Activated CD8-positive, alpha-beta memory T cell treated with anti-CD3 and anti-CD28 coated beads, Interleukin-2, amount 10 ng/mL, durations not matched to agents 7 days and 5 days (primary cell): ENCODE measurements at regions not wholly inside any gene's neighbourhood (a gene's known extent, or its start where the extent isn't known, plus 50 kb on each side); places are given as distances from the start of the nearest gene placed in this dataset.

ENCODE experiments used
- ATAC-seq: fragments of 150-1000 bp; cut with Tn5 transposase; one replicate; pipeline ENCODE4 v1.10.0; 2021; ENCODE audit warnings: moderate library complexity
- CTCF ChIA-PET: fragments of 350-600 bp; sonication (Branson Sonifier 250); formaldehyde crosslinking; loops from one replicate; lab custom pipeline; 2021; ENCODE audit warnings: antibody characterized with exemption; lab: Charles Lee
- DNase-seq: peaks from one replicate; pipeline ENCODE4 v3.0.0-alpha.2; 2020
- H3K27ac Mint-ChIP-seq: one replicate; pipeline ENCODE4 v1.8.0; 2021; ENCODE audit warnings: mild to moderate bottlenecking, mixed read lengths
- H3K27me3 Mint-ChIP-seq: one replicate; pipeline ENCODE4 v1.8.0; 2021; ENCODE audit warnings: mixed read lengths
- H3K36me3 Mint-ChIP-seq: one replicate; pipeline ENCODE4 v1.8.0; 2021; ENCODE audit warnings: mild to moderate bottlenecking, mixed read lengths
- H3K4me1 Mint-ChIP-seq: one replicate; pipeline ENCODE4 v1.8.0; 2021; ENCODE audit warnings: mixed read lengths
- H3K4me3 Mint-ChIP-seq: one replicate; pipeline ENCODE4 v1.8.0; 2021; ENCODE audit warnings: mild to moderate bottlenecking, moderate library complexity, mixed read lengths
- H3K9me3 Mint-ChIP-seq: one replicate; pipeline ENCODE4 v1.8.0; 2022; ENCODE audit warnings: low read depth, mixed read lengths

DNA sequence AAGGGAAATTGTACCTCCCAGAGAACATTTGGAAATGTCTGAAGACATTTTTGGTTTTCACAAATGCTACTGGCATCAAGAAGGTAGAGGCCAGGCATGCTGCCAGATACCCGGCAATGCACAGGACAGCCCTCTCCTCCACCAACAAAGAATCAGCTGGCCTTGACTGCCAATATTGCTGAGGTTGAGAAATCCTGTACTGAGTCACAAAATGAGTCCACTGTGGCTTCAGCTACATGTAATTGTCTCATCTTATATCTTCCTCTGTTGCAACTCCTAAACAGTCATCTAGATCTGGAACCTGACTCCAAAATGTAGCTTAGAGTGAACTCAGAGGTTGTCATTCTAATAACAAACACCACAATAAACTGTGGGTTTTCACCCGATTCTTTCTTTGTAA lies 327.5 kb upstream of the POGK start:
- ATAC-seq (no peak), DNase-seq (no peak)
- H3K9me3 Mint-ChIP-seq = peaks cover 2% of the 10 kb centered on the region
- CTCF ChIA-PET = no interaction called here
- no peak overlapping the region for H3K27ac Mint-ChIP-seq
- no peaks in the 10 kb centered on the region for H3K4me1 Mint-ChIP-seq
- no peak overlapping the region for H3K4me3 Mint-ChIP-seq
- H3K36me3 Mint-ChIP-seq = no peaks in the 10 kb centered on the region
- H3K27me3 Mint-ChIP-seq = no peaks in the 10 kb centered on the region

DNA sequence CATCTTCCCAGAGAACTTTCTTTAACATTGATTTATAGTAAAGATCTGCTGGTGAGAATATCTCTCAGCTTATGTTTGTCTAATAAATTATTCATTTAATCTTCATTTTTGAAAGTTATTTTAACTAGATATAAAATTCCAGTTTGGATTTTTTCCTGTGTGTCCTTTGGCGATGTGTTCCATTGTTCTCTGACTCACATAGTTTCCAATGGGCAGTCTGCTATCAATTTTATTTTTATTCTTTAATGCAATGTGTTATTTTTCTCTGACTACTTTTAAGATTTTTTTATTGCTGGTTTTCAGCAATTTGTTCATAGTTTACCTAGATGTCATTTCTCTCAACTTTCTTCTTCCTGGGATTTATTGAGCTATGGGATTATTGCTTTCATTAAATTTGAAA lies 325.2 kb upstream of the POGK start:
- CTCF ChIA-PET = no interaction called here
- DNase-seq (no peak), ATAC-seq (no peak)
- Mint-ChIP-seq H3K9me3 (peaks cover 2% of the 10 kb centered on the region), H3K4me3 (no peak overlapping the region), H3K36me3 (no peaks in the 10 kb centered on the region), H3K4me1 (no peaks in the 10 kb centered on the region), H3K27me3 (no peaks in the 10 kb centered on the region), H3K27ac (no peak overlapping the region)

DNA sequence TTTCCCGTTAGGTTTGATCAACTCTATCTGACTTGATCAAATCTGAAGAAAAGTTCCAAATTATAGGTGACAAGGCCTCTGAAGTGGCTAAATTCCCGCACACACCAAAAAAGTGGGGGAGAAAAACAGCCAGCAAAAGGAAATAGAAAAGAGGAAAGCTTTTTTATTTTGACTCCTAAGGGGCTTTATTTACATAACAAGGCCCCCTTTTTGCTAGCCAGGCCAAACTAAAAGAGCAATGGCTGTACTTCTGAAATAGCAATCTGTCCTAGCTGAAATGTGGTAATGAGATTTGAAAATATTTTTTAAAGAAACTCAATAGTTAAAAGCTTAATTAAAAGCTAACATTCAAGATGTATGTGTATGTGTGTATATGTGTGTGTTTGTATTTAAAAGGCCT lies 311.5 kb upstream of the POGK start:
- H3K4me3 Mint-ChIP-seq = no peak overlapping the region
- H3K36me3 Mint-ChIP-seq = no peaks in the 10 kb centered on the region
- no peak overlapping the region for H3K27ac Mint-ChIP-seq
- H3K27me3 Mint-ChIP-seq = peaks cover 6% of the 10 kb centered on the region
- DNase-seq (no peak), ATAC-seq (no peak)
- H3K4me1 Mint-ChIP-seq = no peaks in the 10 kb centered on the region
- CTCF ChIA-PET = interaction anchor here (0.9 kb wide), 1 partner anchor 10 kb away, joined by 3 read pairs; no protein-coding TSS in a partner anchor
- H3K9me3 Mint-ChIP-seq = peaks cover 2% of the 10 kb centered on the region

DNA sequence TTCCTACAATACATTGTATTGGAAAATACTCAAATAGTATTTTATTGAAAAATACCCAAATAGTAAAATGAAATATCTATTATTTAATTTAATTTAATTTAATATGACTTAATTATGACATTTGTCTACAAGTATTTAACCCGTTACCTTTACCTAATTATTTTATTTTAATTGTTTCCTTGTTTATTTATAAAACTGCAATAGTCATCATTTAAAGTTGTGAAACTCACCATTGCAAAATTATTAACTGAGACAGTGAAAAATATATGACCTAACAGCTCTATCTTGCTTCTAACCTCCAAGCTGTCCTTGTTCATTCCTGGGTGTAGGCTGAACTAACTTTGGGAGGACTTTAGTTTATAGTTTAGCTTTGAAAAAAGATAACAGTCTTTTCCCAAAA lies 300.6 kb upstream of the POGK start:
- ATAC-seq = no peak
- Mint-ChIP-seq H3K9me3 (peaks cover 2% of the 10 kb centered on the region), H3K27ac (no peak overlapping the region), H3K4me1 (no peaks in the 10 kb centered on the region), H3K4me3 (no peak overlapping the region), H3K36me3 (no peaks in the 10 kb centered on the region), H3K27me3 (peaks cover 2% of the 10 kb centered on the region)
- DNase-seq = no peak
- CTCF ChIA-PET = no interaction called here

DNA sequence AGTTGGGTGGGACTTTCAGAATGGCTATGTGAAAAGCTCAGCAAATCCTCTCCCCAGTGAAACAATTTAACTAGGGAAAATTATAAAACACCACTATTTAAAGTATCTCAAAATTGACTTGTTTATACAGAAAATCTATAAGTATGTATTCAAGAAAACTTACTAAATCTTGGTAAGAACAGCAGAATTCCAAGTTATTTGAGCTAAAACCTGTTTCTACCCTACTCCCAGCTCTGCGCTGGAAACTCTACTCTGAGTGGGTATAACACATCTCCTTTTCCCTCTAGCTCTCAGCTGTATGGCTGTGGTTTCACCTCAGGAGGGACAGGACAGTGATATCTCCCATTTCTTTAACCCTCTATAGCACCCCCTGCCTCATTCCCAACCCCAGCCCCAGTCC lies 295.2 kb upstream of the POGK start:
- no peak overlapping the region for H3K4me3 Mint-ChIP-seq
- H3K27ac Mint-ChIP-seq = no peak overlapping the region
- no peaks in the 10 kb centered on the region for H3K36me3 Mint-ChIP-seq
- H3K27me3 Mint-ChIP-seq = peaks cover 2% of the 10 kb centered on the region
- CTCF ChIA-PET = no interaction called here
- DNase-seq (no peak), ATAC-seq (no peak)
- H3K4me1 Mint-ChIP-seq = no peaks in the 10 kb centered on the region
- H3K9me3 Mint-ChIP-seq = peaks cover 4% of the 10 kb centered on the region

DNA sequence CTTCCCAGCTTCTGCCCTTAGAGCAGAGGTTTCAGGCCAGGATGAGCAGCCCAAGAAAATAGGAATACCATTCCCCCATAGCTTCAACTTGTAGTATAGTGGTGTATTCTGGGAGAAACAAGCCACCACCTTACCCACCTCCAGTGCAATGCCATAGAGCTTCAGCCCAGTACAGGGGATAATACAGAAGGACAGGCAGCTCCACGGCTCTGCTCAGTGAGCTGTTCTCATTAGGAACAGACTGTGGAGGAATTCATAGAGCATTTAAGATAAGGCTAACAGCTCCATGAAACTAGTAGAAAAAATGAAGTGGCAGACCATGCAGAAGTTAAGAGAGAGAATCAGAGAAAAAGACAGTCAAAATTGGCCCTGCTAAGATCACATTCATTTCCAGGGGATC lies 294.7 kb upstream of the POGK start:
- peaks cover 6% of the 10 kb centered on the region for H3K9me3 Mint-ChIP-seq
- no peak overlapping the region for H3K4me3 Mint-ChIP-seq
- H3K4me1 Mint-ChIP-seq = no peaks in the 10 kb centered on the region
- CTCF ChIA-PET = no interaction called here
- H3K27me3 Mint-ChIP-seq = peaks cover 2% of the 10 kb centered on the region
- DNase-seq = no peak
- no peak for ATAC-seq
- no peak overlapping the region for H3K27ac Mint-ChIP-seq
- no peaks in the 10 kb centered on the region for H3K36me3 Mint-ChIP-seq

DNA sequence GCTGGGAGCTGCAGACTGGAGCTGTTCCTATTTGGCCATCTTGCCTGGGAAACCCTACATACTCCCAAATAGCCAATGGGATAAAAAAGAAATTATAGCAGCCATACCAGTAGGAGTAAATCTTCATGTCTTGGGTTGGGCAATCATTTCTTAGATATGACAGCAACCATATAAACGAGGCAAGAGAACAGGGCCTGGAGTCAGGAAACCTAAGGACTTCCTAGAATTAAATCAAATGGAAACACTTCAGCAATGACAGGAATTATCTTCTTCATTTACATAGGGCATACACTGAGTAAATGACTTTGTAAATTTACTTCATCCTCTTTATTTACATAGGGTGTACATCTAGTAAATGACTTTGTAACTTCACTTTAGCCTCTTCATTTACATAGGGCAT lies 286.6 kb upstream of the POGK start:
- no peak overlapping the region for H3K4me3 Mint-ChIP-seq
- no peaks in the 10 kb centered on the region for H3K4me1 Mint-ChIP-seq
- CTCF ChIA-PET = no interaction called here
- H3K9me3 Mint-ChIP-seq = peaks cover 6% of the 10 kb centered on the region
- H3K36me3 Mint-ChIP-seq = no peaks in the 10 kb centered on the region
- no peak overlapping the region for H3K27ac Mint-ChIP-seq
- DNase-seq (no peak), ATAC-seq (no peak)
- no peaks in the 10 kb centered on the region for H3K27me3 Mint-ChIP-seq

DNA sequence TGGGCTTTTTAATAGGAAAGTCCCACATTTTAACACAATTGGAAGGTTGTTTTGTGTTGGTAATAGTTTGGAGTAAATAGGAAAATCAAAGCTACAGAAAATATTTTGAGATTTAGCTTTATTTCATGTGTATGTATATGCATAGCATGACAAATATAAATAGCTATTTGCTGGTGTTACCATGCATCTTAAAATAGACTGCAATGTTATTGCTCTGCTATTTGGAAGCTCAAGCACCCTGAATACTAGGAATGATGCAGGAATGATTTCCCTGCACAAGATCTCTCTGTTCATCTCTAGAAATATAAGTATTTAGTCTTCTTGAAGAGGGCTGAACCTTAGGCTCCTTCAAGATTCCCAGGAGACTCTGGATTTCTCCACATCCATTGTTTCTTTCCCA lies 268.3 kb upstream of the POGK start:
- no peak for ATAC-seq
- H3K27ac Mint-ChIP-seq = no peak overlapping the region
- no peaks in the 10 kb centered on the region for H3K36me3 Mint-ChIP-seq
- DNase-seq = no peak
- H3K27me3 Mint-ChIP-seq = no peaks in the 10 kb centered on the region
- CTCF ChIA-PET = no interaction called here
- H3K4me1 Mint-ChIP-seq = no peaks in the 10 kb centered on the region
- H3K9me3 Mint-ChIP-seq = no peaks in the 10 kb centered on the region
- H3K4me3 Mint-ChIP-seq = no peak overlapping the region

DNA sequence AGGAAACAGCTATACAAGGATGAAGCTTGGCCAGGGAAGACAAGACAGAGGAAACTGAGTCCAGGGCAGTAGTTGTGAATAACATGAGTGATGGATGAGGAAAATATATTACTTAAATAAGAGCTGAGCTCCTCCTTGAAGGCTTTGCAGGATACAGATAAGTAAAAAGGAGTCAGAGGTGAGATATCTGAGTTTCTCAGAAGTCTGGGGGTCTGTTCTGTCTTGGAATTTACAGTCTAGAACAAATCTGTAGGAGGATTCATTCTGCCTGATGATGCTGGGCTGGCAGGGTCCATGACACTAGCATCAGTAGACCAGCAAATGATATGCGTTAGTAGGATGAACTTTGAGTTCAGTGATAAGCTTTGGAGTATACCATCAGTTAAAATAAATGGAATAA lies 266.1 kb upstream of the POGK start:
- Mint-ChIP-seq H3K9me3 (no peaks in the 10 kb centered on the region), H3K36me3 (no peaks in the 10 kb centered on the region)
- no peak for ATAC-seq

DNA sequence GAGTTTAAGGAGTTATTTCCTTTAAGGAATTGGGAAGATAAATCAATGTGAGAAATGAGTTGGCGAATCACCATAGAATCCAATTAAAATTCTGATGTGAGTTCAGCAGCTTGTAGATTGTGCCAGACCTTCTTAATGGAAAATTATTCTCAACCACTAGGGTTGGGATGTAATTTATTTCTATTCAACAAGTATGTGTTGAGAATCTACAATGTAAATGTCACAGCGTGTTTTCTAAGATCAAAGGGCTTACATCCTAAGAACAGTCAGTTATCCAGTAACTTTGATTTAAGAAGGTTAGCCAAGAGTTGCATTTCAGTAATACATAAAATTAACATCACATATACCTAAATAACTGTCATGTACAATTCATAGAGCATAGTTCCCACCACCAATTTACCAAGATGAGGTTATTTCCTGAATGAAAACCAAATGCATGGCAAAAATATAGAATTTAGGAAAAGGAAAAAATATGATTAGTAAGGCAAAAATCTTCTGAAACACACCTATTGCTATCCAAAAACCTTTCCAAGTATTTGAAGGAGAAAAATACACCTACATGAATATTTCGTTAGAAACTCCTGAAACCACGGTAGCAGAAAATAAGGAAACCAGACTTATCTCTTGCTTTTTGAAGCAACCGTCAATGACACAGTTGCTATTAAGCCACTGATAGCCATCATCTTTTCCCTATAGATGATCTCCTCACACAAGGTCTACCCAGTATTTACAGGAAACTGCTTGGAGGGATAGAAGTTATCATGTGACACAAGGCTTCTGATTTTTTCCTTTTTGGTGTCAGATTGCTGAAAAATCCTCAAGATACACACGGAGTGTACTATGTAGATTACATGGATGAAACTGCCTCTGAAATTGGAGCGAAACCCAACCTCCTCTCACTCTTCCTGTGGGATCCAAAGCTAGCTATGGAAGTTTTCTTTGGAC lies 259.4 kb upstream of the POGK start:
- CTCF ChIA-PET = no interaction called here
- Mint-ChIP-seq H3K27me3 (peaks cover 3% of the 10 kb centered on the region), H3K36me3 (no peaks in the 10 kb centered on the region), H3K9me3 (no peaks in the 10 kb centered on the region), H3K4me3 (no peak overlapping the region), H3K27ac (no peak overlapping the region), H3K4me1 (no peaks in the 10 kb centered on the region)
- ATAC-seq (no peak), DNase-seq (no peak)

More for the DNA sequence above, 266.1 kb upstream of the POGK start:
- H3K4me3 Mint-ChIP-seq = no peak overlapping the region
- H3K4me1 Mint-ChIP-seq = no peaks in the 10 kb centered on the region
- no peaks in the 10 kb centered on the region for H3K27me3 Mint-ChIP-seq
- DNase-seq = no peak
- H3K27ac Mint-ChIP-seq = no peak overlapping the region
- CTCF ChIA-PET = no interaction called here

DNA sequence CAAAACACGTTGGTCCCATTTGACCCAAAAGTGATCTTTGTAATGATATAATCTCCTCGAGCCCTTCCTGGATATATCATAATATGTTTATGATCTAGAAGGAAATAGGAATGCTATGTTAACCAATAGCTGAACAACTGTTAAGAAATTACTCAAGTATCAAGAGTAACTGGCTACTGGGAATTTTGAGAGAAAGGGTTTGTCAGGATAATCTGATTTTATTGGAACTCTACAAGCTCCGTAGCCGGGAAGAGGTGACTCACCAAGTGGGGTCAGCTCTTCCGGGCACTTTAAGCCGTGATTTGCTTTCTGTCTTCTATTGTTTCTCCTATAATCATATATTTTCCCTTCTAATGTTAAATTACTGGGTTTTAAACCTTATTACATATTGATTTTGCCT lies 250.5 kb upstream of the POGK start:
- ATAC-seq (no peak), DNase-seq (no peak)
- H3K4me3 Mint-ChIP-seq = no peak overlapping the region
- H3K9me3 Mint-ChIP-seq = no peaks in the 10 kb centered on the region
- H3K4me1 Mint-ChIP-seq = no peaks in the 10 kb centered on the region
- H3K36me3 Mint-ChIP-seq = no peaks in the 10 kb centered on the region
- CTCF ChIA-PET = no interaction called here
- H3K27ac Mint-ChIP-seq = no peak overlapping the region
- H3K27me3 Mint-ChIP-seq = peaks cover 2% of the 10 kb centered on the region

DNA sequence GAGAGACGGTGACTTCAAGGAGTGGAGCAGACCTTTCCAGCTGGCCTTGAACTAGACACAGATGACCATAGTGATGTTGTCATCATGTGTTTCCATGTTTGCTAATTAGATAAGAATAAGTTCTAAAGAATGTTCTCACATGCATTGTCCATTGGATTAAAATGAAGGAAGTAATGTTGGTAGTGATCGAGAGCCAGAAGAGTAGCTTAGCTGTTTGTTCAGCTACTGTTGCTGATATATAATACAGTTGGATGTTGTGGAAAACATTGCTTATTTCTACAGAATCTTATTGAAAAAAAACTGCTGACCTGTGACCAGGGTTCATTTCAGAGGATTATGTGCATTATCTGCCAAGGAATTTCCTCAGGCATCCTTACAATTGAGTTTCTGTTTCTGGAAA lies 249.1 kb upstream of the POGK start:
- no peak for ATAC-seq
- no peaks in the 10 kb centered on the region for H3K4me1 Mint-ChIP-seq
- CTCF ChIA-PET = no interaction called here
- no peaks in the 10 kb centered on the region for H3K36me3 Mint-ChIP-seq
- no peak overlapping the region for H3K4me3 Mint-ChIP-seq
- peaks cover 3% of the 10 kb centered on the region for H3K27me3 Mint-ChIP-seq
- no peak overlapping the region for H3K27ac Mint-ChIP-seq
- no peak for DNase-seq
- no peaks in the 10 kb centered on the region for H3K9me3 Mint-ChIP-seq

DNA sequence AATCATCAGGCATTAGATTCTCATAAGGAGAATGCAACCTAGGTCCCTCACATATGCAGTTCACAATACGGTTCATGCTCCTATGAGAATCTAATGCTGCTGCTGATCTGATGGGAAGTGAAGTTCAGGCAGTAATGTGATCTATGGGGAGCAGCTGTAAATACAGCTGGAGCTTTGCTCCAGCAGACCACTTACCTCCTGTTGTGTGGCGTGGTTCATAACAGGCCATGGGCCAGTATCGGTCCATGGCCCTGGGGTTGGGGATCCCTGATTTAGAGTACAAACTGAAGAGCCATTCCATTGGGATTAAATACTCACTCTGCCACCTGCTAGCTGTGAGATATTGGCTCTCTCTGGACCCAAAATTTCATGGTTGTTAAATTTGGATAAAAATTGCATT lies 244.6 kb upstream of the POGK start:
- ATAC-seq (no peak), DNase-seq (no peak)
- peaks cover 3% of the 10 kb centered on the region for H3K27me3 Mint-ChIP-seq
- no peaks in the 10 kb centered on the region for H3K4me1 Mint-ChIP-seq
- H3K27ac Mint-ChIP-seq = no peak overlapping the region
- no peaks in the 10 kb centered on the region for H3K9me3 Mint-ChIP-seq
- CTCF ChIA-PET = no interaction called here
- H3K36me3 Mint-ChIP-seq = no peaks in the 10 kb centered on the region
- H3K4me3 Mint-ChIP-seq = no peak overlapping the region

DNA sequence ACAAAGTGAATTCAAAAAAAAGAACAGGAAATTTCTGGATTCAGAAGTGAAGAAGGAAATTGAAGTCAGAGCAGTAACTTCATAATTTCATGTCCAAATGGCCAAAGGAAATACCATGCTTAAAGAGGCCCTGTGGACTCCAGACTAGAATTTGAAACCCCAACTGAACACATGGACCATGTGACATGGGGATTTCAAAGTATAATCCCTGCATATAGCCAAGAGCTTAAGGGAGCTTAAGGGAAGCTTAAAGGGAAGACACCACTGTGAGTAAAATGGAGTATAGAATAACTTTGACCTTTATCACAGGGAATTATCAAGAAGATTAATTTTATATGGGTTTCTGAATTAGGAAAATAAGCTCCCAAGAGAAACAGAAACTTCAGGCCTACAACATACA lies 241.8 kb upstream of the POGK start:
- Mint-ChIP-seq H3K27me3 (peaks cover 6% of the 10 kb centered on the region), H3K4me3 (no peak overlapping the region), H3K27ac (no peak overlapping the region), H3K4me1 (no peaks in the 10 kb centered on the region), H3K36me3 (no peaks in the 10 kb centered on the region), H3K9me3 (no peaks in the 10 kb centered on the region)
- ATAC-seq = no peak
- CTCF ChIA-PET = no interaction called here
- no peak for DNase-seq
